Osteocyte (in vitro differentiated cells): ENCODE measurements at regions not wholly inside any gene's neighbourhood (a gene's known extent, or its start where the extent isn't known, plus 50 kb on each side); places are given as distances from the start of the nearest gene placed in this dataset.
A peak's percentile ranks its signal among the peaks of the same experiment; 100 is the strongest.

Experiments
- DNase-seq: peaks from one replicate; pipeline ENCODE4 v3.0.0; 2021; ENCODE audit warnings: mixed read lengths; ENCODE audit not compliant: unreplicated experiment; ENCODE audit errors: extremely low spot score
- H3K27ac Mint-ChIP-seq: one replicate; pipeline ENCODE4 v1.8.0; 2021; ENCODE audit warnings: mild to moderate bottlenecking, mixed read lengths; ENCODE audit not compliant: unreplicated experiment
- H3K27me3 Mint-ChIP-seq: one replicate; pipeline ENCODE4 v1.8.0; 2021; ENCODE audit warnings: mixed read lengths; ENCODE audit not compliant: unreplicated experiment
- H3K36me3 Mint-ChIP-seq: one replicate; pipeline ENCODE4 v1.8.0; 2021; ENCODE audit warnings: mixed read lengths; ENCODE audit not compliant: unreplicated experiment
- H3K4me1 Mint-ChIP-seq: one replicate; pipeline ENCODE4 v1.8.0; 2021; ENCODE audit warnings: mixed read lengths; ENCODE audit not compliant: unreplicated experiment
- H3K4me3 Mint-ChIP-seq: one replicate; pipeline ENCODE4 v1.8.0; 2021; ENCODE audit warnings: mild to moderate bottlenecking, moderate library complexity, mixed read lengths; ENCODE audit not compliant: unreplicated experiment
- H3K9me3 Mint-ChIP-seq: one replicate; pipeline ENCODE4 v1.8.0; 2021; ENCODE audit warnings: mixed read lengths; ENCODE audit not compliant: unreplicated experiment
- CTCF ChIP-seq: fragments of 200-600 bp; sonication (generic); IDR thresholded peaks from 2 replicates; pipeline ENCODE4 v1.5.0; 2021; ENCODE audit warnings: antibody characterized with exemption, mild to moderate bottlenecking, moderate library complexity

GRCh38 chr5:74327339-74327685, 313.2 kb downstream of the ENC1 start:
- Mint-ChIP-seq H3K27ac (peak overlapping the region; percentile 72), H3K4me3 (no peak overlapping the region)

GRCh38 chr5:74326571-74327338, 313.8 kb downstream of the ENC1 start:
- DNase-seq, result no peak
- no peak overlapping the region for H3K4me3 Mint-ChIP-seq
- H3K27ac Mint-ChIP-seq, result peak overlapping the region; percentile 72
- no peaks in the 10 kb centered on the region for H3K36me3 Mint-ChIP-seq
- peaks cover 14% of the 10 kb centered on the region for H3K4me1 Mint-ChIP-seq
- H3K27me3 Mint-ChIP-seq, result no peaks in the 10 kb centered on the region
- TF ChIP-seq CTCF, result no peak
- no peaks in the 10 kb centered on the region for H3K9me3 Mint-ChIP-seq

More at GRCh38 chr5:74327339-74327685, 313.2 kb downstream of the ENC1 start:
- no peak for DNase-seq
- Mint-ChIP-seq H3K27me3 (no peaks in the 10 kb centered on the region), H3K9me3 (no peaks in the 10 kb centered on the region), H3K36me3 (no peaks in the 10 kb centered on the region), H3K4me1 (peaks cover 14% of the 10 kb centered on the region)
- TF ChIP-seq CTCF, result no peak

GRCh38 chr5:74325866-74326265, 314.7 kb downstream of the ENC1 start:
- Mint-ChIP-seq H3K4me1 (peaks cover 14% of the 10 kb centered on the region), H3K9me3 (no peaks in the 10 kb centered on the region), H3K4me3 (no peak overlapping the region), H3K27ac (no peak overlapping the region), H3K36me3 (no peaks in the 10 kb centered on the region), H3K27me3 (no peaks in the 10 kb centered on the region)
- TF ChIP-seq CTCF, result no peak
- DNase-seq, result no peak

- no peaks in the 10 kb centered on the region for H3K27me3 Mint-ChIP-seq
- no peak for TF ChIP-seq CTCF
- DNase-seq, result no peak
- H3K4me1 Mint-ChIP-seq, result peaks cover 14% of the 10 kb centered on the region
- H3K27ac Mint-ChIP-seq, result no peak overlapping the region
- H3K9me3 Mint-ChIP-seq, result no peaks in the 10 kb centered on the region
- no peaks in the 10 kb centered on the region for H3K36me3 Mint-ChIP-seq
- H3K4me3 Mint-ChIP-seq, result no peak overlapping the region
These were observed 316.0 kb downstream of the ENC1 start for GRCh38 chr5:74324556-74324955.

GRCh38 chr5:74322944-74323343, 317.6 kb downstream of the ENC1 start:
- H3K4me1 Mint-ChIP-seq, result peaks cover 14% of the 10 kb centered on the region
- no peaks in the 10 kb centered on the region for H3K27me3 Mint-ChIP-seq
- H3K4me3 Mint-ChIP-seq, result no peak overlapping the region
- no peak for DNase-seq
- no peak overlapping the region for H3K27ac Mint-ChIP-seq
- H3K9me3 Mint-ChIP-seq, result no peaks in the 10 kb centered on the region
- TF ChIP-seq CTCF, result no peak
- H3K36me3 Mint-ChIP-seq, result no peaks in the 10 kb centered on the region
